ENCODE measurements at regions not wholly inside any gene's neighbourhood (a gene's known extent, or its start where the extent isn't known, plus 50 kb on each side); places are given as distances from the start of the nearest gene placed in this dataset.
"Not testable (repeated sequence)": the region's sequence is repeated elsewhere in the genome, so short reads cannot be mapped to it uniquely, and the experiment has no call there.

GRCh38 chr20:17891131-17891530 lies 77.5 kb downstream of the SNX5 start:
- in situ Hi-C loops (cut with MboI; ENCODE audit: low sequenced_read_pairs, unreplicated experiment); DNase-seq (ENCODE audit: low spot score): not testable (repeated sequence)

GRCh38 chr20:17890330-17890729 lies 78.3 kb downstream of the SNX5 start:
- DNase-seq (ENCODE audit: low spot score): no peak
- in situ Hi-C loops (cut with MboI; ENCODE audit: low sequenced_read_pairs, unreplicated experiment): no loop called here
- TF ChIP-seq CTCF (IDR thresholded peaks at IDR 0.05; ENCODE audit: borderline replicate concordance, control extremely low read depth, extremely low read depth, insufficient read depth, missing control alignments): no peak

GRCh38 chr20:17889226-17889625 lies 79.4 kb downstream of the SNX5 start:
- no peak for DNase-seq (ENCODE audit: low spot score)
- TF ChIP-seq CTCF (IDR thresholded peaks at IDR 0.05; ENCODE audit: borderline replicate concordance, control extremely low read depth, extremely low read depth, insufficient read depth, missing control alignments): no peak
- in situ Hi-C loops (cut with MboI; ENCODE audit: low sequenced_read_pairs, unreplicated experiment): no loop called here

GRCh38 chr20:17888044-17888443 lies 80.5 kb downstream of the SNX5 start:
- no peak for TF ChIP-seq CTCF (IDR thresholded peaks at IDR 0.05; ENCODE audit: borderline replicate concordance, control extremely low read depth, extremely low read depth, insufficient read depth, missing control alignments)
- no peak for DNase-seq (ENCODE audit: low spot score)
- in situ Hi-C loops (cut with MboI; ENCODE audit: low sequenced_read_pairs, unreplicated experiment): no loop called here

- no peak for DNase-seq (ENCODE audit: low spot score)
- TF ChIP-seq CTCF (IDR thresholded peaks at IDR 0.05; ENCODE audit: borderline replicate concordance, control extremely low read depth, extremely low read depth, insufficient read depth, missing control alignments): no peak
- in situ Hi-C loops (cut with MboI; ENCODE audit: low sequenced_read_pairs, unreplicated experiment): no loop called here
Measured at GRCh38 chr20:17887331-17888030, 81.1 kb downstream of the SNX5 start.

GRCh38 chr20:17885544-17885943 lies 83.0 kb downstream of the SNX5 start:
- DNase-seq (ENCODE audit: low spot score): no peak
- TF ChIP-seq CTCF (IDR thresholded peaks at IDR 0.05; ENCODE audit: borderline replicate concordance, control extremely low read depth, extremely low read depth, insufficient read depth, missing control alignments): no peak
- in situ Hi-C loops (cut with MboI; ENCODE audit: low sequenced_read_pairs, unreplicated experiment): no loop called here

GRCh38 chr20:17885076-17885475 lies 83.5 kb downstream of the SNX5 start:
- in situ Hi-C loops (cut with MboI; ENCODE audit: low sequenced_read_pairs, unreplicated experiment): no loop called here
- no peak for TF ChIP-seq CTCF (IDR thresholded peaks at IDR 0.05; ENCODE audit: borderline replicate concordance, control extremely low read depth, extremely low read depth, insufficient read depth, missing control alignments)
- DNase-seq (ENCODE audit: low spot score): no peak
